GM23248 (cell line): ENCODE measurements at regions not wholly inside any gene's neighbourhood (a gene's known extent, or its start where the extent isn't known, plus 50 kb on each side); places are given as distances from the start of the nearest gene placed in this dataset.

Experiments used
- EZH2 ChIP-seq: fragments of 200-600 bp; sonication (generic); IDR thresholded peaks from 2 replicates; pipeline ENCODE4 v1.6.1; 2018; ENCODE audit warnings: antibody characterized with exemption, mild to moderate bottlenecking; ENCODE audit not compliant: insufficient read depth, poor library complexity, severe bottlenecking
- EZH2phosphoT487 ChIP-seq: fragments of 200-600 bp; sonication (generic); IDR thresholded peaks from 2 replicates; pipeline ENCODE4 v1.6.1; 2018; ENCODE audit warnings: antibody characterized with exemption, moderate library complexity, mild to moderate bottlenecking, low read depth; ENCODE audit not compliant: insufficient read depth

DNA sequence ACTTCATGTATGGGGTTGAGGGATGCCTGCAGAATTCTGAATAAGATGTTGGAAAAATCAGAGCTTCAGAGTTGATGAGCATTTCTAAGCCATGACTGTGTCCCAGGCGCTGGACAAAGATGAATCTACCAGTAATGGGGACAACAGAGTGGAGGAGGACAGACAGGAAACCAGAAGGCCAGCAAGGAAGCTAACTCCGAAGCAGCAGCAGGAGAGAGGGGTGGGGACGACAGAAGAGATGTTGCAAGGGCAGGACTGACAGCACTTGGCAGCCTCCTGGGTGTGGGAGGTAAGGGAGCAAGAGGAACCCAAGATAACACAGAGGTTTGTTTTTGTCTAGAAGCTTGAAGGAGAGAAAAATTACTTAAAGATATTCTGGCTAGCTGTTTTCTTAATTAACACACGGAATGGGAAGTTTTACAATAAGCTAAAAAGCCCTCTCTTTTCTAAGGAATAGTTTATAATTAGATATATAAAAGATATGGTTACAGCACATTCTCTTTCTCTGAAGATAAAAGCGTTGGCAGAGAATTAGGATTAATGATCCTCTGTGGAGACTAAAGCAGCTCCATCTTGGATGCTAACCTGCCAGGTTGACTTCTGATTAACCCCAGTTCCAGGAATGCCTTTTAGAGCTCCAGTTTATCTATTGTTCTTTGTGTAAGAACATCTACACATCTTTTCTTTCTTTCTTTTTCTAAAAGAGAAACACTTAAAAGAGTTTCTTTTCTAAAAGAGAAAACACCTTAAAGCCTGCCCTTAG is 92.7 kb downstream of the TENT5C start:
- TF ChIP-seq EZH2 (no peak), EZH2phosphoT487 (no peak)
